ENCODE measurements at regions not wholly inside any gene's neighbourhood (a gene's known extent, or its start where the extent isn't known, plus 50 kb on each side); places are given as distances from the start of the nearest gene placed in this dataset.

- H3K4me3 ChIP-seq (ENCODE audit: low read depth, low read length) = no peak overlapping the region
- no peak for TF ChIP-seq CTCF (IDR thresholded peaks at IDR 0.05; ENCODE audit: low read depth, low read length)
- POLR2A ChIA-PET = no interaction called here
- DNase-seq (ENCODE audit: low read depth, low spot score) = no peak
- no peaks in the 10 kb centered on the region for H3K9me3 ChIP-seq (ENCODE audit: control insufficient read depth, insufficient read depth, low read length)
- CTCF ChIA-PET = no interaction called here
- H3K27ac ChIP-seq (ENCODE audit: low read depth, low read length) = no peak overlapping the region
- no peaks in the 10 kb centered on the region for H3K27me3 ChIP-seq (ENCODE audit: control insufficient read depth, insufficient read depth, low read length)
Observed at GRCh38 chr1:191886977-191887376, 271.3 kb upstream of the RGS18 start.

GRCh38 chr1:191888996-191889622 lies 269.2 kb upstream of the RGS18 start:
- DNase-seq (ENCODE audit: low read depth, low spot score) = no peak
- no peak for TF ChIP-seq CTCF (IDR thresholded peaks at IDR 0.05; ENCODE audit: low read depth, low read length)
- Histone ChIP-seq H3K9me3 (ENCODE audit: control insufficient read depth, insufficient read depth, low read length) (no peaks in the 10 kb centered on the region), H3K27ac (ENCODE audit: low read depth, low read length) (no peak overlapping the region), H3K27me3 (ENCODE audit: control insufficient read depth, insufficient read depth, low read length) (no peaks in the 10 kb centered on the region), H3K4me3 (ENCODE audit: low read depth, low read length) (no peak overlapping the region)
- ChIA-PET CTCF (no interaction called here), POLR2A (no interaction called here)

GRCh38 chr1:191889623-191890003 lies 268.6 kb upstream of the RGS18 start:
- ChIA-PET POLR2A (no interaction called here), CTCF (no interaction called here)
- no peak for DNase-seq (ENCODE audit: low read depth, low spot score)
- no peak for TF ChIP-seq CTCF (IDR thresholded peaks at IDR 0.05; ENCODE audit: low read depth, low read length)
- Histone ChIP-seq H3K4me3 (ENCODE audit: low read depth, low read length) (no peak overlapping the region), H3K27ac (ENCODE audit: low read depth, low read length) (no peak overlapping the region), H3K27me3 (ENCODE audit: control insufficient read depth, insufficient read depth, low read length) (no peaks in the 10 kb centered on the region), H3K9me3 (ENCODE audit: control insufficient read depth, insufficient read depth, low read length) (no peaks in the 10 kb centered on the region)

GRCh38 chr1:191890433-191891088 lies 267.7 kb upstream of the RGS18 start:
- TF ChIP-seq CTCF (IDR thresholded peaks at IDR 0.05; ENCODE audit: low read depth, low read length) = no peak
- ChIA-PET POLR2A (no interaction called here), CTCF (interaction anchor here (0.6 kb wide), 1 partner anchor 303 kb away, joined by 3 read pairs; no protein-coding TSS in a partner anchor)
- H3K27ac ChIP-seq (ENCODE audit: low read depth, low read length) = no peak overlapping the region
- no peaks in the 10 kb centered on the region for H3K27me3 ChIP-seq (ENCODE audit: control insufficient read depth, insufficient read depth, low read length)
- no peak overlapping the region for H3K4me3 ChIP-seq (ENCODE audit: low read depth, low read length)
- no peak for DNase-seq (ENCODE audit: low read depth, low spot score)
- no peaks in the 10 kb centered on the region for H3K9me3 ChIP-seq (ENCODE audit: control insufficient read depth, insufficient read depth, low read length)

- no peaks in the 10 kb centered on the region for H3K9me3 ChIP-seq (ENCODE audit: control insufficient read depth, insufficient read depth, low read length)
- no peaks in the 10 kb centered on the region for H3K27me3 ChIP-seq (ENCODE audit: control insufficient read depth, insufficient read depth, low read length)
- no peak overlapping the region for H3K27ac ChIP-seq (ENCODE audit: low read depth, low read length)
- H3K4me3 ChIP-seq (ENCODE audit: low read depth, low read length) = no peak overlapping the region
- ChIA-PET CTCF (no interaction called here), POLR2A (no interaction called here)
- no peak for TF ChIP-seq CTCF (IDR thresholded peaks at IDR 0.05; ENCODE audit: low read depth, low read length)
- no peak for DNase-seq (ENCODE audit: low read depth, low spot score)
Observed at GRCh38 chr1:191892716-191893115, 265.5 kb upstream of the RGS18 start.
